Gastrocnemius medialis (tissue), 4 donors: ENCODE measurements at regions not wholly inside any gene's neighbourhood (a gene's known extent, or its start where the extent isn't known, plus 50 kb on each side); places are given as distances from the start of the nearest gene placed in this dataset.
"Not testable (repeated sequence)": the region's sequence is repeated elsewhere in the genome, so short reads cannot be mapped to it uniquely, and the experiment has no call there.

ENCODE experiments used
- ATAC-seq, 2 donors: fragments of 150-250 bp; one replicate each; pipeline ENCODE4 v1.9.1; 2016
- DNase-seq, 2 donors: peaks; one replicate each; pipeline ENCODE4 v3.0.0-alpha.2; 2019
- H3K27ac ChIP-seq, 4 donors: fragments of 200-600 bp; sonication (generic); 1 replicate in 1 of 4; 2 replicates in 3 of 4; pipeline ENCODE4 v1.5.1; 2016 to 2018; ENCODE audit warnings: mild to moderate bottlenecking in 2 of 4, moderate library complexity in 1 of 4
- H3K27me3 ChIP-seq, 3 donors: fragments of 200-600 bp; sonication (generic) in 2 of 3; 1 replicate in 1 of 3; 2 replicates in 2 of 3; pipeline versions ENCODE4 v1.5.1 to v1.6.0; 2016 to 2019; ENCODE audit warnings: mild to moderate bottlenecking in 1 of 3, moderate library complexity in 1 of 3
- H3K36me3 ChIP-seq, 2 donors: fragments of 200-600 bp; sonication (generic) in 1 of 2; one replicate each; pipeline ENCODE4 v1.5.1; 2017 to 2018
- H3K4me1 ChIP-seq, 2 donors: fragments of 200-600 bp; sonication (generic) in 1 of 2; one replicate each; pipeline ENCODE4 v1.5.1; 2016 to 2017; ENCODE audit warnings: mild to moderate bottlenecking in 2 of 2
- H3K4me3 ChIP-seq, 4 donors: fragments of 200-600 bp; sonication (generic) in 3 of 4; 1 replicate in 1 of 4; 2 replicates in 3 of 4; pipeline ENCODE4 v1.5.1; 2016 to 2019; ENCODE audit warnings: mild to moderate bottlenecking in 2 of 4
- H3K9me3 ChIP-seq, 3 donors: fragments of 200-600 bp; sonication (generic) in 2 of 3; 1 replicate in 1 of 3; 2 replicates in 2 of 3; pipeline ENCODE4 v1.5.1; 2016 to 2019
- CTCF ChIP-seq, 5 experiments: fragments of 450-650 bp in 3 of 5; fragments of 200-600 bp in 2 of 5; sonication (generic) in 2 of 5; IDR thresholded peaks in 4 of 5; conservative IDR thresholded peaks in 1 of 5; 1 replicate in 4 of 5; 2 replicates in 1 of 5; pipeline ENCODE4 v1.5.1; 2016 to 2019; ENCODE audit warnings: antibody characterized with exemption in 5 of 5, mild to moderate bottlenecking in 3 of 5, moderate library complexity in 3 of 5
- POLR2A ChIP-seq, 2 donors: fragments of 450-650 bp; IDR thresholded peaks; one replicate each; pipeline ENCODE4 v1.6.1; 2017; ENCODE audit warnings: antibody characterized with exemption in 2 of 2, mild to moderate bottlenecking in 2 of 2, moderate library complexity in 2 of 2
- in situ Hi-C, 4 donors: fragments of 200-750 bp; cut with MboI; loops; one replicate each; pipeline versions ENCODE4 v1.15.0 to v1.8.0; 2017; ENCODE audit warnings: low sequenced_read_pairs in 4 of 4
- intact Hi-C: fragments of 100-400 bp; cut with DNase I; formaldehyde crosslinking; loops from one replicate; pipeline ENCODE4 v1.15.1; 2023; ENCODE audit warnings: low total_unique reads

DNA sequence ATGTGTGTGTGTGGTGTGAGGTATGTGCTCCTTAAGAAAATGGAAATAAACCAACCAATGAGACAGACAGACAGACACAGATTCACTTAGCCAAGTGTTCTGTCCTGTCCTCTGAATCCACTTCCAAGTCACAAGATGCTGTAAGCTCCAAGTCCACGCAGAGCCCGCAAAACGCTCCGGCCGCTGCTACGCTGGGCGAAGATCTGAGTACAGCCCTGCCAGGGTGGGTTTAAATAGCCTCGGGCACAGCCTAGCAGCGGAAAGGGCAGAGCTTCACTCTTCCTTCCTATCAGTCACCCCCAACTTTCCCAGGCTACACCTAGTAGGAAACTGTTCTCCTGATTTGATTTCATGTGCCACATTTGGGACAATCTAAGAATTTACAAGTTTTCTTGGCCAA is 121.2 kb upstream of the ANKRD30BL start:
- in situ Hi-C loops (no loop called here), intact Hi-C loops (no loop called here)
- Histone ChIP-seq H3K27ac (no peak overlapping the region), H3K4me1 (no peaks in the 10 kb centered on the region), H3K9me3 (no peaks in the 10 kb centered on the region), H3K27me3 (no peaks in the 10 kb centered on the region), H3K4me3 (no peak overlapping the region), H3K36me3 (no peaks in the 10 kb centered on the region)
- DNase-seq (no peak), ATAC-seq (no peak)
- TF ChIP-seq CTCF (IDR thresholded peaks at IDR 0.05 in 4 of 5, conservative IDR thresholded peaks at IDR 0.05 in 1 of 5), result no peak
- TF ChIP-seq POLR2A (IDR thresholded peaks at IDR 0.05), result no peak

GRCh38 chr2:132286289-132286911 is 124.6 kb upstream of the ANKRD30BL start:
- in situ Hi-C loops, H3K9me3 ChIP-seq, intact Hi-C loops: not testable (repeated sequence)

DNA sequence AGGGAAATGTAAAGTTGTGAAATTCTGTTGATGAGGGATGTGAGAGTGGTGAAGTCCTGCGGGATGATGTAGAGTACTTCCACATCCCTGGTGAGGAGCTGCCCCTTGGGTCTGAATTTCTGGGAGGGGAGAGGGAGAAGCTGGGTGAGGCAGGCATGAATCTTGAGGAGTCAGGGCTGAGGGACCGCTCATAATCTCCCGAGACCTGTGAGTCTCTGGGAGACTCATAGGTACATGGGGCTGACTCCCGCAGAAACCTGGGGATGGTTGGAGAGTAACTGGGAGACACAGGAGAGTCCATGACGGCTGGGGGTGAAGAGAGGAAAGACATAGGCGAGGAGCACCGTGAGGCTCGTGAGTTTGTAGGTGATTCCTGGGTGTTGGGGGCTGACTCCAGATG is 126.2 kb upstream of the ANKRD30BL start:
- peak in 1 of 2 donors; percentile 28 for DNase-seq
- H3K4me1 ChIP-seq, H3K9me3 ChIP-seq, ATAC-seq, H3K27me3 ChIP-seq, H3K27ac ChIP-seq, H3K4me3 ChIP-seq, in situ Hi-C loops, intact Hi-C loops, H3K36me3 ChIP-seq: not testable (repeated sequence)

More at GRCh38 chr2:132286289-132286911, 124.6 kb upstream of the ANKRD30BL start:
- not testable (repeated sequence) for ATAC-seq, DNase-seq, H3K36me3 ChIP-seq, H3K4me1 ChIP-seq, H3K27me3 ChIP-seq, H3K27ac ChIP-seq, H3K4me3 ChIP-seq

- ATAC-seq, H3K27ac ChIP-seq, H3K9me3 ChIP-seq, DNase-seq, H3K4me3 ChIP-seq, intact Hi-C loops, in situ Hi-C loops, H3K36me3 ChIP-seq, H3K4me1 ChIP-seq, H3K27me3 ChIP-seq: not testable (repeated sequence)
These were observed 127.4 kb upstream of the ANKRD30BL start for GRCh38 chr2:132289138-132289537.

DNA sequence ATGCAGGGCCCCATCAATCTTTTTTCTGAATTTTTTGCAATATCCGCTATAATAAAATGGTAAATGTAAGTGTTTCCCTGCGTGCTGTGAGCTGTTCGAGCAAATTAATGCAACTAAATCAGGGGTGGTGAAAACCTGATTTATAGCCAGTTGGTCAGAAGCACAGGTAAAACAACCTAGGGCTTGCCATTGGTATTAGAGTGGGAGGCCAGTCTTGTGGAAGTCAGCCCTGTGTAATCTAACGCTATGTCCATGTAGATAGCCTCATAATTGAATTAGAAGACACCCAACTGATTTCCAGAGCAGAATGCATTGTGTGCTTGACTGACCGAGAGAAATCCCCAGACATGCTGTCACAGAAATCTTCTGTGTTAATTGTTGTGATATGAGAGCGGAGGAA is 126.8 kb upstream of the GPR39 start:
- intact Hi-C loops, H3K4me3 ChIP-seq, H3K27ac ChIP-seq, DNase-seq, H3K36me3 ChIP-seq, in situ Hi-C loops, H3K27me3 ChIP-seq, H3K4me1 ChIP-seq, H3K9me3 ChIP-seq, ATAC-seq: not testable (repeated sequence)

DNA sequence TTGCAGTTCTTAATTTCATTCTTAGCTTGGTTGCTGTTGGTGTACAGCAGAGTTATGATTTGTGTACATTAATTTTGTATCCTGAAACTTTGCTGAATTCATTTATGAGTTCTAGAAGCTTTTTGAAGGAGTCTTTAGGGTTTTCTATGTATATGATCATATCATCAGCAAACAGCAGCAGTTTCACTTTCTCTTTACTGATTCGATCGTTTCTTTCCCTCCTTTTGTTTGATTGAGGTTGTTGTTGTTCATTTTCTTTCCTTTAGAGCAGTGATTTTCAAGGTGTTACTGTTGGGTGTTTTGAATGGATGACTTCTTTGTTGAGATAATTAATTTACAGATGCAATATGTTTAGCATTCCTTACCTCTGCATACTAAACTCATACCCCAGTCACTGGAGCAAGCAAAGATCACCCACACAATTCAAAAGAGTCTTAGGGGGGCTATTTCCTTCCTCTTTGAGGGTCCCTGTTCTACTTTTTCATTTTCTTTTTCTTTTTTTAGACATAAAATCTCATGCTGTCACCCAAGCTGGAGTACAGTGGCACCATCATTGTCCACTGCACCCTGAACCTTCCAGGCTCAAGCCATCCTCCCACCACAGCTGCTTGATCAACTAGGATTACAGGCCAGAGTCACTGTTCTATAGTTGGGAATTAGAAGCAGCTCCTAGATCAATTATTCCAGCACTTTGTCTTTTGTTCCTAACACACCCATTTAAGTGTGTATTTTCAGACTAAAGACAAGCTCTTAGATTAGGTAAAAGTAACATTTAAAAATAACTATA is 115.8 kb upstream of the GPR39 start:
- H3K27me3 ChIP-seq, H3K4me1 ChIP-seq, H3K4me3 ChIP-seq, ATAC-seq, in situ Hi-C loops, H3K9me3 ChIP-seq, DNase-seq, intact Hi-C loops, H3K27ac ChIP-seq, H3K36me3 ChIP-seq: not testable (repeated sequence)

GRCh38 chr2:132304661-132305380 is 111.8 kb upstream of the GPR39 start:
- in situ Hi-C loops, H3K27ac ChIP-seq, intact Hi-C loops: not testable (repeated sequence)

GRCh38 chr2:132307613-132308198 is 108.9 kb upstream of the GPR39 start:
- H3K9me3 ChIP-seq, H3K27ac ChIP-seq, H3K36me3 ChIP-seq, ATAC-seq, H3K27me3 ChIP-seq, H3K4me3 ChIP-seq, DNase-seq, intact Hi-C loops, in situ Hi-C loops, H3K4me1 ChIP-seq: not testable (repeated sequence)

More at GRCh38 chr2:132304661-132305380, 111.8 kb upstream of the GPR39 start:
- ATAC-seq (peak; percentile 54 to 75), DNase-seq (peak; percentile 37 to 55)
- H3K36me3 ChIP-seq, H3K4me1 ChIP-seq, H3K9me3 ChIP-seq, H3K27me3 ChIP-seq: not testable (repeated sequence)
- peak overlapping the region in 2 of 4 donors; percentile 34 to 43 for H3K4me3 ChIP-seq

DNA sequence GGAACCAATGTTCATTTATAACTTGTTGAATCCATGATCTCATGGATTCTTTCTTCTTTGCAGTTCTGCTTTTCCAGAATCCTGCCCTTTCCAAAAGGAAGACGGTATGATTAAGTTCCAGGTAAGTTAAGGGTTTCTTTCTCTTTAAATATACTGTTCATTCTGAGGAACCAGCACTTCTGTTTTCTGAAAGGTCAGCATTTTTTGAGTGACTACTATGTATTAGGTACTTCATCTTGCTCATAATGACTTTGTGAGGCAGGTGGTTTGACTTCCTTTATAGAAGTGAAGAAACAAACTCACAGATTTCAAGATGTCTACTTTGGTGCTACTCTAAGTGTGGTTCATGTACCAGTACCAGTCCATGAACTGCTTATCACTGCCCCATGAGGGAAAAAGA is 107.4 kb upstream of the GPR39 start:
- H3K4me1 ChIP-seq, H3K27me3 ChIP-seq, ATAC-seq, H3K4me3 ChIP-seq, intact Hi-C loops, DNase-seq, H3K27ac ChIP-seq, H3K36me3 ChIP-seq, in situ Hi-C loops, H3K9me3 ChIP-seq: not testable (repeated sequence)

- H3K27ac ChIP-seq, in situ Hi-C loops, H3K4me3 ChIP-seq, DNase-seq, H3K9me3 ChIP-seq, H3K36me3 ChIP-seq, intact Hi-C loops, ATAC-seq, H3K4me1 ChIP-seq, H3K27me3 ChIP-seq: not testable (repeated sequence)
These were observed 101.1 kb upstream of the GPR39 start for GRCh38 chr2:132315546-132315945.
